ENCODE measurements at regions not wholly inside any gene's neighbourhood (a gene's known extent, or its start where the extent isn't known, plus 50 kb on each side); places are given as distances from the start of the nearest gene placed in this dataset.

- TF ChIP-seq FOXK2 (IDR thresholded peaks at IDR 0.05) = no peak
- TF ChIP-seq BHLHE40 (IDR thresholded peaks at IDR 0.05; ENCODE audit: borderline replicate concordance) = no peak
These were observed 118.6 kb downstream of the SPCS3 start for GRCh38 chr4:176438401-176438800.

Data from HEK293T (cell line).